K562 (cell line): ENCODE measurements at regions not wholly inside any gene's neighbourhood (a gene's known extent, or its start where the extent isn't known, plus 50 kb on each side); places are given as distances from the start of the nearest gene placed in this dataset.

Experiments used
- ATAC-seq: fragments of 200-7000 bp; cut with Tn5 transposase; 3 replicates; pipeline ENCODE4 v1.9.1; 2020; ENCODE audit warnings: moderate library complexity
- BruUV-seq: library from RNA; stranded (reverse); fragments of 400-500 nt; replicated peaks from 2 replicates; lab custom pipeline; 2021; lab: Mats Ljungman, UMichigan
- CTCF ChIA-PET: fragments of 300-600 bp; formaldehyde crosslinking; extraction: SDS; loops from one replicate; lab custom pipeline; 2021; ENCODE audit warnings: low intra/inter-chr PET ratio; lab: Yijun Ruan, JAX
- POLR2A ChIA-PET: fragments of 300-600, 350-650 bp; sonication (Branson Sonifier 250); formaldehyde crosslinking; extraction: SDS; loops from one replicate; lab custom pipeline; 2021; ENCODE audit warnings: antibody characterized with exemption, inconsistent platforms; lab: Yijun Ruan, JAX
- DNase-seq, 4 experiments: peaks; one replicate each; pipeline versions ENCODE4 v3.0.0 to v3.0.0-alpha.2; 2011 to 2018; ENCODE audit warnings: low spot score in 3 of 4, mixed read lengths in 3 of 4; ENCODE audit errors: extremely low read depth in 1 of 4
- FAIRE-seq: peaks from 2 replicates; lab custom pipeline; 2011; peaks lifted over from hg19 to GRCh38; lab: Jason Lieb, UNC
- H2AFZ ChIP-seq: 2 replicates; pipeline ENCODE4 v1.6.0; 2011; ENCODE audit warnings: low read depth, low read length, control low read depth, inconsistent platforms
- H3K27ac ChIP-seq: fragments of 200-600 bp; 3 replicates; pipeline ENCODE4 v1.8.0; 2011; ENCODE audit warnings: low read depth, mild to moderate bottlenecking, control low read depth, inconsistent platforms, low read length, moderate library complexity, mixed read lengths; ENCODE audit errors: extremely low read depth
- H3K27me3 ChIP-seq, 2 experiments: fragments of 300-600 bp in 1 of 2; 2 replicates in 1 of 2; 3 replicates in 1 of 2; pipeline versions ENCODE4 v1.6.0 to v1.8.0; 2011; ENCODE audit warnings: inconsistent platforms in 2 of 2, low read length in 2 of 2, mild to moderate bottlenecking in 1 of 2, mixed read lengths in 1 of 2, moderate library complexity in 1 of 2; ENCODE audit not compliant: control insufficient read depth in 2 of 2, insufficient read depth in 2 of 2
- H3K36me3 ChIP-seq: fragments of 300-600 bp; 3 replicates; pipeline ENCODE4 v1.8.0; 2011; ENCODE audit warnings: mild to moderate bottlenecking, low read length, inconsistent platforms; ENCODE audit not compliant: control insufficient read depth, insufficient read depth
- H3K4me1 ChIP-seq, 2 experiments: fragments of 200-600 bp in 1 of 2; replicated peaks in 1 of 2; 2 replicates in 1 of 2; 3 replicates in 1 of 2; pipeline versions ENCODE4 v1.5.1 to v1.8.0; 2011; ENCODE audit warnings: inconsistent platforms in 2 of 2, low read length in 2 of 2, mild to moderate bottlenecking in 1 of 2, mixed read lengths in 1 of 2, moderate library complexity in 1 of 2; ENCODE audit not compliant: control insufficient read depth in 2 of 2, insufficient read depth in 2 of 2
- H3K4me2 ChIP-seq: 2 replicates; pipeline ENCODE4 v1.6.1; 2011; ENCODE audit warnings: low read length, control low read depth, inconsistent platforms, mixed read lengths; ENCODE audit not compliant: insufficient read depth
- H3K4me3 ChIP-seq: fragments of 200-600 bp; sonication (generic), shearing (Covaris generic); 2 replicates; pipeline ENCODE4 v1.5.1; 2016; ENCODE audit warnings: control low read depth, inconsistent platforms
- H3K79me2 ChIP-seq: fragments of 200-600 bp; 3 replicates; pipeline ENCODE4 v1.8.0; 2011; ENCODE audit warnings: low read length, inconsistent platforms; ENCODE audit not compliant: control insufficient read depth, insufficient read depth
- H3K9ac ChIP-seq, 2 experiments: 2 replicates each; pipeline versions ENCODE4 v1.6.0 to v1.6.1; 2011; ENCODE audit warnings: low read depth in 2 of 2, low read length in 2 of 2, control low read depth in 1 of 2, inconsistent platforms in 1 of 2, mild to moderate bottlenecking in 1 of 2, mixed read lengths in 1 of 2; ENCODE audit not compliant: insufficient read depth in 1 of 2
- H3K9me1 ChIP-seq: one replicate; pipeline ENCODE4 v1.6.0; 2011; ENCODE audit warnings: inconsistent platforms, mild to moderate bottlenecking, low read length, moderate library complexity; ENCODE audit not compliant: control insufficient read depth, insufficient read depth
- H3K9me3 ChIP-seq: replicated peaks from 2 replicates; pipeline ENCODE4 v1.5.1; 2011; ENCODE audit warnings: low read depth, low read length, inconsistent platforms; ENCODE audit not compliant: control insufficient read depth, insufficient read depth
- H4K20me1 ChIP-seq: replicated peaks from 2 replicates; pipeline ENCODE4 v1.6.1; 2011; ENCODE audit warnings: low read length, inconsistent platforms, mixed read lengths; ENCODE audit not compliant: control insufficient read depth, insufficient read depth
- CCNT2 ChIP-seq: IDR thresholded peaks from 2 replicates; pipeline ENCODE4 v1.6.1; 2011; ENCODE audit warnings: borderline replicate concordance, low read depth, mild to moderate bottlenecking, moderate library complexity, mixed read lengths, low read length; ENCODE audit not compliant: insufficient read length; ENCODE audit errors: extremely low read depth
- CEBPG ChIP-seq, 3 experiments: fragments of 200-800 bp in 1 of 3; sonication (Bioruptor generic) in 1 of 3; sonication (generic) in 1 of 3; formaldehyde crosslinking in 1 of 3; IDR thresholded peaks in 2 of 3; conservative IDR thresholded peaks in 1 of 3; 2 replicates each; pipeline versions ENCODE4 v1.6.1 to v1.8.0; 2016 to 2022; ENCODE audit warnings: missing compliant biosample characterization in 2 of 3, missing genetic modification characterization in 2 of 3, mild to moderate bottlenecking in 1 of 3, missing genetic modification reagents in 1 of 3
- EGR1 ChIP-seq: fragments of 450-650 bp; conservative IDR thresholded peaks from 2 replicates; pipeline ENCODE4 v1.6.1; 2017; ENCODE audit warnings: mild to moderate bottlenecking
- ILF3 ChIP-seq: fragments of 450-650 bp; IDR thresholded peaks from 2 replicates; pipeline ENCODE4 v1.6.1; 2018; ENCODE audit warnings: antibody characterized with exemption, mild to moderate bottlenecking, moderate library complexity, borderline replicate concordance
- KLF10 ChIP-seq: fragments of 250-450 bp; sonication (Bioruptor Pico); IDR thresholded peaks from 2 replicates; pipeline ENCODE4 v1.6.1; 2021; ENCODE audit warnings: matching md5 sums
- MTA1 ChIP-seq: fragments of 450-650 bp; IDR thresholded peaks from 2 replicates; pipeline ENCODE4 v1.6.1; 2017; ENCODE audit warnings: borderline replicate concordance
- POU5F1 ChIP-seq: fragments of 150-350 bp; IDR thresholded peaks from 2 replicates; pipeline ENCODE4 v1.6.1; 2014; ENCODE audit warnings: borderline replicate concordance, low read length, low read depth, mild to moderate bottlenecking; ENCODE audit not compliant: partially characterized antibody
- TAF1 ChIP-seq: IDR thresholded peaks from 2 replicates; pipeline ENCODE4 v1.6.1; 2011; ENCODE audit warnings: mild to moderate bottlenecking, low read length, moderate library complexity; ENCODE audit not compliant: insufficient read depth, control insufficient read depth, severe bottlenecking; ENCODE audit errors: extremely low read depth
- THRAP3 ChIP-seq: fragments of 450-650 bp; IDR thresholded peaks from 2 replicates; pipeline ENCODE4 v1.6.1; 2016; ENCODE audit warnings: mild to moderate bottlenecking, inconsistent platforms, borderline replicate concordance
- ZNF766 ChIP-seq: fragments of 200-800 bp; sonication (Bioruptor generic); conservative IDR thresholded peaks from 2 replicates; pipeline ENCODE4 v1.6.1; 2016; ENCODE audit warnings: missing genetic modification characterization, missing compliant biosample characterization
- WGBS: fragments of 100-300 bp; shearing (Covaris generic); methylation state at CpG from one replicate; pipeline ENCODE4 v1.1.6; 2016; ENCODE audit warnings: low coverage, mixed read lengths; ENCODE audit not compliant: insufficient coverage; ENCODE audit errors: missing lambda C conversion rate; 5-methylcytosine and 5-hydroxymethylcytosine counted together
- in situ Hi-C: fragments of 300-500 bp; cut with MboI; formaldehyde crosslinking; loops from 4 replicates; pipeline ENCODE4 v1.15.0; 2018; ENCODE audit warnings: inconsistent platforms, mixed read lengths
- intact Hi-C: fragments of 100-400 bp; cut with micrococcal nuclease; formaldehyde crosslinking; loops from 2 replicates; pipeline ENCODE4 v1.14.2; 2022
- TF ChIP-seq, protein P1 (sequence below): sonication (generic); formaldehyde crosslinking; IDR thresholded peaks from 2 replicates; pipeline ENCODE4 v1.8.0; 2023; ENCODE audit warnings: missing genetic modification reagents, mild to moderate bottlenecking, borderline replicate concordance
- TF ChIP-seq, protein P2 (sequence below): sonication (generic); formaldehyde crosslinking; IDR thresholded peaks from 2 replicates; pipeline ENCODE4 v1.8.0; 2022; ENCODE audit warnings: mild to moderate bottlenecking, missing genetic modification reagents
- TF ChIP-seq, protein P3 (sequence below): IDR thresholded peaks from 3 replicates; pipeline ENCODE4 v1.6.1; 2011; ENCODE audit warnings: borderline replicate concordance, mild to moderate bottlenecking, moderate library complexity; ENCODE audit not compliant: insufficient read length; ENCODE audit errors: extremely low read depth

DNA sequence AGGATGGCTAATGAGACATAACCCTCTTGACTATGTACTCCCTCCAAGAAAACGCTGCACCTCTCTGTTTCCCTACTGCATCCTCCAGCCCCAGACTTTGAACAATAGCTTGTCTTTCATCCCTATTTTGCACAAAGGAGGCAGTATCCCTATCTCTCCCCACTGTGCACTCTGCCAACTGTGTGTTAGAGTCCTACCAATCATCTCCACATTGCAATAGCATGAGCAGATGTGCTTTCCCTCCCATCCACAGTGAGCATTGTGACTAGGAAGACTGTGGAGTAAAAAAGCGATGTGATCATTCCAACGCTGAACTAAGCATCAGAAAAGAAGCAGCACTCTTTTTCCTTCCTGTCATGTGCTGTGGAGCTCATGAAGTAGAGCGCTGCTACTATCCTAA is 206.3 kb upstream of the GULP1 start:
- no peak overlapping the region for H3K9ac ChIP-seq
- no peak for DNase-seq
- no peaks in the 10 kb centered on the region for H4K20me1 ChIP-seq
- H3K4me2 ChIP-seq, result no peak overlapping the region
- no peaks in the 10 kb centered on the region for H3K4me1 ChIP-seq
- no peaks in the 10 kb centered on the region for H3K36me3 ChIP-seq
- FAIRE-seq, result no peak
- ChIA-PET CTCF (no interaction called here), POLR2A (interaction anchor here (0.7 kb wide), 1 partner anchor 472 kb away, joined by 3 read pairs; no protein-coding TSS in a partner anchor)
- no peak overlapping the region for H3K27ac ChIP-seq
- WGBS, result 6% methylated on average over 4 of the region's 4 CpGs
- no peaks in the 10 kb centered on the region for H3K9me1 ChIP-seq
- H2AFZ ChIP-seq, result no peak overlapping the region
- BruUV-seq, result no TSS peak
- H3K27me3 ChIP-seq, result no peaks in the 10 kb centered on the region
- in situ Hi-C loops (no loop called here), intact Hi-C loops (no loop called here)
- no peak overlapping the region for H3K4me3 ChIP-seq
- H3K9me3 ChIP-seq, result no peaks in the 10 kb centered on the region
- no peak for ATAC-seq
- no peaks in the 10 kb centered on the region for H3K79me2 ChIP-seq
- TF ChIP-seq POU5F1 (no peak), CEBPG (CRISPR knock-in tag; IDR thresholded peaks at IDR 0.05) (no peak), CEBPG (tag; conservative IDR thresholded peaks at IDR 0.05 in 1 of 2, IDR thresholded peaks at IDR 0.05 in 1 of 2) (no peak), CCNT2 (no peak), ILF3 (no peak), TAF1 (no peak), EGR1 (no peak), THRAP3 (no peak), KLF10 (CRISPR knock-in tag) (no peak), ZNF766 (CRISPR knock-in tag) (no peak), MTA1 (no peak)
- TF ChIP-seq, protein P1, sequence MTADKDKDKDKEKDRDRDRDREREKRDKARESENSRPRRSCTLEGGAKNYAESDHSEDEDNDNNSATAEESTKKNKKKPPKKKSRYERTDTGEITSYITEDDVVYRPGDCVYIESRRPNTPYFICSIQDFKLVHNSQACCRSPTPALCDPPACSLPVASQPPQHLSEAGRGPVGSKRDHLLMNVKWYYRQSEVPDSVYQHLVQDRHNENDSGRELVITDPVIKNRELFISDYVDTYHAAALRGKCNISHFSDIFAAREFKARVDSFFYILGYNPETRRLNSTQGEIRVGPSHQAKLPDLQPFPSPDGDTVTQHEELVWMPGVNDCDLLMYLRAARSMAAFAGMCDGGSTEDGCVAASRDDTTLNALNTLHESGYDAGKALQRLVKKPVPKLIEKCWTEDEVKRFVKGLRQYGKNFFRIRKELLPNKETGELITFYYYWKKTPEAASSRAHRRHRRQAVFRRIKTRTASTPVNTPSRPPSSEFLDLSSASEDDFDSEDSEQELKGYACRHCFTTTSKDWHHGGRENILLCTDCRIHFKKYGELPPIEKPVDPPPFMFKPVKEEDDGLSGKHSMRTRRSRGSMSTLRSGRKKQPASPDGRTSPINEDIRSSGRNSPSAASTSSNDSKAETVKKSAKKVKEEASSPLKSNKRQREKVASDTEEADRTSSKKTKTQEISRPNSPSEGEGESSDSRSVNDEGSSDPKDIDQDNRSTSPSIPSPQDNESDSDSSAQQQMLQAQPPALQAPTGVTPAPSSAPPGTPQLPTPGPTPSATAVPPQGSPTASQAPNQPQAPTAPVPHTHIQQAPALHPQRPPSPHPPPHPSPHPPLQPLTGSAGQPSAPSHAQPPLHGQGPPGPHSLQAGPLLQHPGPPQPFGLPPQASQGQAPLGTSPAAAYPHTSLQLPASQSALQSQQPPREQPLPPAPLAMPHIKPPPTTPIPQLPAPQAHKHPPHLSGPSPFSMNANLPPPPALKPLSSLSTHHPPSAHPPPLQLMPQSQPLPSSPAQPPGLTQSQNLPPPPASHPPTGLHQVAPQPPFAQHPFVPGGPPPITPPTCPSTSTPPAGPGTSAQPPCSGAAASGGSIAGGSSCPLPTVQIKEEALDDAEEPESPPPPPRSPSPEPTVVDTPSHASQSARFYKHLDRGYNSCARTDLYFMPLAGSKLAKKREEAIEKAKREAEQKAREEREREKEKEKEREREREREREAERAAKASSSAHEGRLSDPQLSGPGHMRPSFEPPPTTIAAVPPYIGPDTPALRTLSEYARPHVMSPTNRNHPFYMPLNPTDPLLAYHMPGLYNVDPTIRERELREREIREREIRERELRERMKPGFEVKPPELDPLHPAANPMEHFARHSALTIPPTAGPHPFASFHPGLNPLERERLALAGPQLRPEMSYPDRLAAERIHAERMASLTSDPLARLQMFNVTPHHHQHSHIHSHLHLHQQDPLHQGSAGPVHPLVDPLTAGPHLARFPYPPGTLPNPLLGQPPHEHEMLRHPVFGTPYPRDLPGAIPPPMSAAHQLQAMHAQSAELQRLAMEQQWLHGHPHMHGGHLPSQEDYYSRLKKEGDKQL, result no peak
- TF ChIP-seq, protein P2, sequence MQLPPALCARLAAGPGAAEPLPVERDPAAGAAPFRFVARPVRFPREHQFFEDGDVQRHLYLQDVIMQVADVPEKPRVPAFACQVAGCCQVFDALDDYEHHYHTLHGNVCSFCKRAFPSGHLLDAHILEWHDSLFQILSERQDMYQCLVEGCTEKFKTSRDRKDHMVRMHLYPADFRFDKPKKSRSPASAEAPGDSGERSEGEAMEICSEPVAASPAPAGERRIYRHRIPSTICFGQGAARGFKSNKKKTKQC, result no peak
- TF ChIP-seq, protein P3, sequence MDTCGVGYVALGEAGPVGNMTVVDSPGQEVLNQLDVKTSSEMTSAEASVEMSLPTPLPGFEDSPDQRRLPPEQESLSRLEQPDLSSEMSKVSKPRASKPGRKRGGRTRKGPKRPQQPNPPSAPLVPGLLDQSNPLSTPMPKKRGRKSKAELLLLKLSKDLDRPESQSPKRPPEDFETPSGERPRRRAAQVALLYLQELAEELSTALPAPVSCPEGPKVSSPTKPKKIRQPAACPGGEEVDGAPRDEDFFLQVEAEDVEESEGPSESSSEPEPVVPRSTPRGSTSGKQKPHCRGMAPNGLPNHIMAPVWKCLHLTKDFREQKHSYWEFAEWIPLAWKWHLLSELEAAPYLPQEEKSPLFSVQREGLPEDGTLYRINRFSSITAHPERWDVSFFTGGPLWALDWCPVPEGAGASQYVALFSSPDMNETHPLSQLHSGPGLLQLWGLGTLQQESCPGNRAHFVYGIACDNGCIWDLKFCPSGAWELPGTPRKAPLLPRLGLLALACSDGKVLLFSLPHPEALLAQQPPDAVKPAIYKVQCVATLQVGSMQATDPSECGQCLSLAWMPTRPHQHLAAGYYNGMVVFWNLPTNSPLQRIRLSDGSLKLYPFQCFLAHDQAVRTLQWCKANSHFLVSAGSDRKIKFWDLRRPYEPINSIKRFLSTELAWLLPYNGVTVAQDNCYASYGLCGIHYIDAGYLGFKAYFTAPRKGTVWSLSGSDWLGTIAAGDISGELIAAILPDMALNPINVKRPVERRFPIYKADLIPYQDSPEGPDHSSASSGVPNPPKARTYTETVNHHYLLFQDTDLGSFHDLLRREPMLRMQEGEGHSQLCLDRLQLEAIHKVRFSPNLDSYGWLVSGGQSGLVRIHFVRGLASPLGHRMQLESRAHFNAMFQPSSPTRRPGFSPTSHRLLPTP, result no peak
